ENCODE measurements at regions not wholly inside any gene's neighbourhood (a gene's known extent, or its start where the extent isn't known, plus 50 kb on each side); places are given as distances from the start of the nearest gene placed in this dataset.

- TF ChIP-seq CTCF (IDR thresholded peaks at IDR 0.05; ENCODE audit: low read depth, low read length): no peak
- no peak for TF ChIP-seq EZH2phosphoT487 (IDR thresholded peaks at IDR 0.05; ENCODE audit: low read depth)
Observed at GRCh38 chr17:54404259-54404658, 496.4 kb upstream of the TOM1L1 start.

Measured in OCI-LY3 (cell line).